ENCODE measurements at regions not wholly inside any gene's neighbourhood (a gene's known extent, or its start where the extent isn't known, plus 50 kb on each side); places are given as distances from the start of the nearest gene placed in this dataset.

- no peak for DNase-seq
Measured at GRCh38 chr7:16235147-16236114, 185.9 kb downstream of the CRPPA start.

- DNase-seq = no peak
Measured at GRCh38 chr7:16234493-16235146, 186.7 kb downstream of the CRPPA start.

GRCh38 chr7:16233517-16233916 lies 187.8 kb downstream of the CRPPA start:
- no peak for DNase-seq

- no peak for DNase-seq
Measured at GRCh38 chr7:16232273-16232672, 189.1 kb downstream of the CRPPA start.

GRCh38 chr7:16223963-16224707 lies 197.2 kb downstream of the CRPPA start:
- DNase-seq = no peak

GRCh38 chr7:16212610-16213009 lies 208.7 kb downstream of the CRPPA start:
- no peak for DNase-seq

GRCh38 chr7:16212032-16212431 lies 209.3 kb downstream of the CRPPA start:
- DNase-seq = no peak

GRCh38 chr7:16211402-16211925 lies 209.9 kb downstream of the CRPPA start:
- DNase-seq = no peak

- no peak for DNase-seq
Measured at GRCh38 chr7:16210171-16210570, 211.2 kb downstream of the CRPPA start.

GRCh38 chr7:16207321-16207720 lies 214.0 kb downstream of the CRPPA start:
- DNase-seq = no peak

- DNase-seq = no peak
Measured at GRCh38 chr7:16205466-16205865, 215.9 kb downstream of the CRPPA start.

GRCh38 chr7:16204953-16205352 lies 216.4 kb downstream of the CRPPA start:
- no peak for DNase-seq

- no peak for DNase-seq
Measured at GRCh38 chr7:16203065-16203464, 218.3 kb downstream of the CRPPA start.

- no peak for DNase-seq
Measured at GRCh38 chr7:16202303-16202702, 219.0 kb downstream of the CRPPA start.

GRCh38 chr7:16200591-16200990 lies 220.7 kb downstream of the CRPPA start:
- DNase-seq = no peak

GRCh38 chr7:16193631-16194030 lies 227.7 kb downstream of the CRPPA start:
- no peak for DNase-seq

- no peak for DNase-seq
Measured at GRCh38 chr7:16189026-16189715, 232.2 kb downstream of the CRPPA start.

GRCh38 chr7:16187131-16187530 lies 234.2 kb downstream of the CRPPA start:
- DNase-seq = no peak

- DNase-seq = no peak
Measured at GRCh38 chr7:16178585-16178984, 242.8 kb downstream of the CRPPA start.

GRCh38 chr7:16178092-16178491 lies 243.2 kb downstream of the CRPPA start:
- no peak for DNase-seq

- DNase-seq = no peak
Measured at GRCh38 chr7:16174253-16174652, 247.1 kb downstream of the CRPPA start.

Data from amygdala (tissue), 56 donors.